ENCODE measurements at regions not wholly inside any gene's neighbourhood (a gene's known extent, or its start where the extent isn't known, plus 50 kb on each side); places are given as distances from the start of the nearest gene placed in this dataset.

- POLR2A ChIA-PET, result no interaction called here
- TF ChIP-seq CTCF (IDR thresholded peaks at IDR 0.05; ENCODE audit: control extremely low read depth, extremely low read depth, low read depth, missing control alignments), result no peak
- CTCF ChIA-PET, result interaction anchor here (1.5 kb wide), 1 partner anchor 122 kb away, joined by 3 read pairs; no protein-coding TSS in a partner anchor
- no peak for DNase-seq (ENCODE audit: extremely low spot score)
These were observed 414.6 kb downstream of the RFPL4B start for GRCh38 chr6:112761740-112762139.

- ChIA-PET POLR2A (no interaction called here), CTCF (no interaction called here)
- DNase-seq (ENCODE audit: extremely low spot score), result no peak
- TF ChIP-seq CTCF (IDR thresholded peaks at IDR 0.05; ENCODE audit: control extremely low read depth, extremely low read depth, low read depth, missing control alignments), result no peak
These were observed 417.2 kb downstream of the RFPL4B start for GRCh38 chr6:112764377-112764776.

- CTCF ChIA-PET, result no interaction called here
- POLR2A ChIA-PET, result no interaction called here
- TF ChIP-seq CTCF (IDR thresholded peaks at IDR 0.05; ENCODE audit: control extremely low read depth, extremely low read depth, low read depth, missing control alignments), result no peak
- DNase-seq (ENCODE audit: extremely low spot score), result no peak
These were observed 423.2 kb downstream of the RFPL4B start for GRCh38 chr6:112770308-112770707.

- CTCF ChIA-PET, result no interaction called here
- no peak for TF ChIP-seq CTCF (IDR thresholded peaks at IDR 0.05; ENCODE audit: control extremely low read depth, extremely low read depth, low read depth, missing control alignments)
- POLR2A ChIA-PET, result no interaction called here
These were observed 426.1 kb downstream of the RFPL4B start for GRCh38 chr6:112773187-112773586.

GRCh38 chr6:112774319-112774718 is 427.2 kb downstream of the RFPL4B start:
- no peak for TF ChIP-seq CTCF (IDR thresholded peaks at IDR 0.05; ENCODE audit: control extremely low read depth, extremely low read depth, low read depth, missing control alignments)
- ChIA-PET CTCF (interaction anchor here (1.4 kb wide), 1 partner anchor 9 kb away, joined by 4 read pairs; no protein-coding TSS in a partner anchor), POLR2A (no interaction called here)
- no peak for DNase-seq (ENCODE audit: extremely low spot score)

More at GRCh38 chr6:112773187-112773586, 426.1 kb downstream of the RFPL4B start:
- no peak for DNase-seq (ENCODE audit: extremely low spot score)

- peak; percentile 57 for TF ChIP-seq CTCF (IDR thresholded peaks at IDR 0.05; ENCODE audit: control extremely low read depth, extremely low read depth, low read depth, missing control alignments)
- DNase-seq (ENCODE audit: extremely low spot score), result peak; percentile 47
- ChIA-PET POLR2A (no interaction called here), CTCF (no interaction called here)
These were observed 433.5 kb downstream of the RFPL4B start for GRCh38 chr6:112780498-112781096.

Data from GM10248 (cell line).